Astrocyte of the cerebellum (primary cell): ENCODE measurements at regions not wholly inside any gene's neighbourhood (a gene's known extent, or its start where the extent isn't known, plus 50 kb on each side); places are given as distances from the start of the nearest gene placed in this dataset.

Experiments
- DNase-seq: peaks from one replicate; pipeline ENCODE4 v3.0.0-alpha.2; 2011; ENCODE audit warnings: low read depth
- H3K4me3 ChIP-seq: 2 replicates; pipeline ENCODE4 v1.5.1; 2011; ENCODE audit warnings: mild to moderate bottlenecking, low read depth, low read length, moderate library complexity
- in situ Hi-C: cut with HindIII; loops from 2 replicates; pipeline ENCODE4 v1.10.0; 2017; ENCODE audit warnings: low sequenced_read_pairs
- TF ChIP-seq, protein P1 (sequence below): IDR thresholded peaks from 2 replicates; pipeline ENCODE4 v1.5.1; 2012; ENCODE audit warnings: low read length, low read depth, moderate library complexity, mild to moderate bottlenecking; ENCODE audit errors: missing control alignments

DNA sequence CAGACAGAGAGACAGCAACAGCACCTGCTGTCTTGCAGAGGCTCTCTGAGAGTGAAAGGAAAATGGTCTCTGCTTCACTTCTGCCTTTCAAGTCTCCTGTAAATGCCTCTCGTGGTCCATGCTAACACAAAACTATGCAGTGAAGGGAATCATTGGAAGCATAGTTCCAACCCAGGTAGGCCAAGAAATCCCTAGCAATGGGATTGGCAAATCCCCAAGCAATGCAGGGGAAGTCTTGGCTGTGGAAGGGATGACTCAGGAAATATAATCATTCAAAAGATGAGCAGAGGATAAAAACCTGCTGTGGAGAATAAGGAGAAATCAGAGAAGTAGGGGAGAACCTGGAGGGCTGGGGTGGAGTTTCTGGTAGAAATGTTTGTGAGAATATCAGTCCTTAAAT is 216.1 kb upstream of the ZBED5 start:
- DNase-seq, result no peak
- no peak overlapping the region for H3K4me3 ChIP-seq
- in situ Hi-C loops, result no loop called here
- TF ChIP-seq, protein P1, sequence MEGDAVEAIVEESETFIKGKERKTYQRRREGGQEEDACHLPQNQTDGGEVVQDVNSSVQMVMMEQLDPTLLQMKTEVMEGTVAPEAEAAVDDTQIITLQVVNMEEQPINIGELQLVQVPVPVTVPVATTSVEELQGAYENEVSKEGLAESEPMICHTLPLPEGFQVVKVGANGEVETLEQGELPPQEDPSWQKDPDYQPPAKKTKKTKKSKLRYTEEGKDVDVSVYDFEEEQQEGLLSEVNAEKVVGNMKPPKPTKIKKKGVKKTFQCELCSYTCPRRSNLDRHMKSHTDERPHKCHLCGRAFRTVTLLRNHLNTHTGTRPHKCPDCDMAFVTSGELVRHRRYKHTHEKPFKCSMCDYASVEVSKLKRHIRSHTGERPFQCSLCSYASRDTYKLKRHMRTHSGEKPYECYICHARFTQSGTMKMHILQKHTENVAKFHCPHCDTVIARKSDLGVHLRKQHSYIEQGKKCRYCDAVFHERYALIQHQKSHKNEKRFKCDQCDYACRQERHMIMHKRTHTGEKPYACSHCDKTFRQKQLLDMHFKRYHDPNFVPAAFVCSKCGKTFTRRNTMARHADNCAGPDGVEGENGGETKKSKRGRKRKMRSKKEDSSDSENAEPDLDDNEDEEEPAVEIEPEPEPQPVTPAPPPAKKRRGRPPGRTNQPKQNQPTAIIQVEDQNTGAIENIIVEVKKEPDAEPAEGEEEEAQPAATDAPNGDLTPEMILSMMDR, result no peak

DNA sequence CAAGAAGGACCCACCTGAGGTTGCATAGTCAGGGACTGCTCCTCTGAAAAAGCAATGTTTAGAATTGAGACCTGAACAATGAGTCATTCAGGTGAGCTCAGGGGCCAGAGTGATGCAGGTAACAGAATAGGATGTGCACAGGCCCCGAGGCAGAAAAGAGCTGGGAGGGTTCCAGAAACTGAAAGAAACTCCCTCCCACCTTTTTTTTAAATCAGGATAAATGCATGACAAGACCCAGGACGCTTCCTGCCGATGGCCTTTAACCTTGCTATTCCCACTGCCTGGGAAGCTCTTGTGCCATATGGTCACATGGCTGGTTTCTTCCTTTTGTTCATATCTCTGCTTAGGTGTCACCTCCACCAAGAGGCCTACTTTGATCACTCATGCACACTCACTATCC is 214.2 kb upstream of the ZBED5 start:
- no peak overlapping the region for H3K4me3 ChIP-seq
- no peak for DNase-seq
- TF ChIP-seq, protein P1, result no peak
- in situ Hi-C loops, result no loop called here

DNA sequence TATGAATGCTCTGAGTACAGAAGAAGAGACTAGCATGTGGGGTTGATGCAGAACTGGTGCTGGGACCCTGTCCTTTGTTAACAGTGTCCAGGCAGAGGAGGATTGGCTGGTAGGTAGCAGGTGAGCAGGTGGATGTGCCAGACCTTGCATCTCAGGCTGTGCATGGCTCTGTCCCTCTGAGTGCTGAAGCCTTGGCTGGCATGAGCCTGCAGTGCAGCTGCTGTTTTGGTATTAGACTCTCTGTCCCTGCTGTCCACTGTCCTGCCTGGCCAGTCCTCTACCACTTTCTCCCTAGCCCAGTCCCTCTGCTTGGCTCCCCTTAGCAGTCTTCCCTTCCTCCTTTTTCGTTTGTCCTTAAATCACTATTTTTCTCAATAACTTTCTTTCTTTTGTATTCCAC is 213.6 kb upstream of the ZBED5 start:
- in situ Hi-C loops, result no loop called here
- TF ChIP-seq, protein P1, result no peak
- no peak for DNase-seq
- H3K4me3 ChIP-seq, result no peak overlapping the region

DNA sequence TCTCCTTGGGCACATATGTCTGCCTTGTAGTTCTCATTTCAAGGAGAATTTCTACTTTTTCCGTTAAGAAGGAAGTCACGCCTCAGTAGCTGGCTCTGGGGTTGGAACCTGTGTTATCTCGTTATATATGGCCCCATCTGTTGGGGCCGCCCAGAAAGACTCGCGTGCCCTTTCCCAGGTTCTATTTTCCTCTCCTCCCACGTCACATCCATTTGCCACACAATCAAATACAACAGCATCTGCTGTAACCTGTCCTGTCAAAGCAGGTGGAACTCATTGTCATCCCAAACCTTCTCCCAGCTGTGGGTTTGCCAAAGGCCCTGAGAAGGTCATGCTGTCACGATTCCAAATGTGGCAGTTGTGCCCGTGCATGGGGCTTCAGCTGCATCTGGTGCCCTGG is 213.1 kb upstream of the ZBED5 start:
- TF ChIP-seq, protein P1, result no peak
- no peak overlapping the region for H3K4me3 ChIP-seq
- in situ Hi-C loops, result no loop called here
- no peak for DNase-seq

DNA sequence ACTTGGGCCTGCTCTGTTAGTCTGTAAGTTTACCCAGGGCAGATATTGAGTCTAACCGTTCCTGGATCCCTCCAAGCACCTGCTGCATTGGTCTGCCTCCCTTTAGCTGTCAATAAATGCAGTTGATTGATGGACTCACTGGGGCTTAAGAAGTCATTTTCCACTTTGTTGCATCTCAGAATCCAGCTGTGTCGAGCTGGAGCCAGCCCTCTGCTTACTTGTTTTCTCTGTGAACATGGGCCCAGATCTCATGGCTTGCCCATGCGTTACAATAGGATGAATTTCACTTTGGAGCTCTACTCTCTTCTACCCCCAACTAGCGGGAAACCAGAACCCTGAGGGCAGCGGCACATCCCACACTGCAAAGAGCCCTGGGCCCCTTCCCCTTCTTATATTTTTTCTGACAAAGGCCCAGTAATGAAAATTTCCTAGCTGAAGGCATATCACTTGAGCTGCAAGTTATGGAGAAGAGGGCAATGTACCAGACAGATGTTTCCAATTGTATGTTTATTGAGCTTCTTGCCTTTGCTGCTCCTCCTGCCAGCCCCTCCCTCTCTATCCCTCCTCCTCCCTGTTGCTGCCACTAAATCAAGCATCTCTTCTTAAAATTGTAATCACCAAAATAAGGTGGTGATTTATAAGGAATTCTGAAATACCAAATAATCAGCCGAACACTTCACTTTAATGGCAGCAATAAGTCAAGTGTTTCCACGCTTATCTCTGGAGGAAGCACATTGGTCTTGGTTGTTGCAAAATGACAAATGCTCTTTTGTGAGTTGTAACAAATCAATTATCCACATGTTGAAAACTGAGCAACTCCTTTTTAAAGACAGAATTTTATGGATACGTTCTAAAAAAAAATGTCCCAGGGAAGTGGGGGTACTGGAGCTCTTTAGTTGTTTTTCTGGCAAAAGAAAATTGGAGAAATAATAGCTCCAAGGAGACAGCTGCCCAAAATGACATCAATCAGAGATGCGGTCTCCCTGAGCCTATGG is 212.3 kb upstream of the ZBED5 start:
- TF ChIP-seq, protein P1, result no peak
- in situ Hi-C loops, result no loop called here
- DNase-seq, result no peak
- H3K4me3 ChIP-seq, result no peak overlapping the region

DNA sequence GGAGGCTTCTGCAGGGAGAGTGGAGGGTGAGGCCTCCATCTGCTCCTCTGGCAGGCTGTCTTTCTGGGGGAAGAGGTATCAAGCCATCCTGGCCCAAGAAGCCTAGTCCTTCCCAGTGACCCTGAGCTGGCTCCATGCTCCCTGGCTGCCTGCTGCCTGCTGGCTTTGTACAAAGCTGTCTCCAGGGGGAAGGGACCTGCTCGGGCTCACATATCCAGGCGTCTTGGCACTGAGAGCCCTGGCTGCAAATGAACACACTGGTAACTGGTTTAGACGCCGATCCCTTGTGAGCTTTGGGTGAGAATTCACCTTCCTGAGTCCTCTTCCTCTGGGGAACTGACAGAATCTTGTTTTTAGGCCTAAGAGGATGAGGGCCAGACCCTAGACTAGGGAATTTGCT is 210.3 kb upstream of the ZBED5 start:
- in situ Hi-C loops, result no loop called here

More for the DNA sequence above, 210.3 kb upstream of the ZBED5 start:
- TF ChIP-seq, protein P1, result no peak
- no peak for DNase-seq
- H3K4me3 ChIP-seq, result no peak overlapping the region
